Body of pancreas (tissue), 4 donors: ENCODE measurements at regions not wholly inside any gene's neighbourhood (a gene's known extent, or its start where the extent isn't known, plus 50 kb on each side); places are given as distances from the start of the nearest gene placed in this dataset.
A peak's percentile ranks its signal among the peaks of the same experiment; 100 is the strongest.

Experiments
- ATAC-seq: fragments of 150-250 bp; one replicate; pipeline ENCODE4 v1.9.1; 2016
- DNase-seq, 4 donors: peaks; one replicate each; pipeline ENCODE4 v3.0.0-alpha.2; 2019
- H3K27ac ChIP-seq, 4 donors: fragments of 200-600 bp; sonication (generic); 1 replicate in 3 of 4; 2 replicates in 1 of 4; pipeline versions ENCODE4 v1.5.1 to v1.6.1; 2016 to 2019; ENCODE audit warnings: mild to moderate bottlenecking in 1 of 4, mixed read lengths in 1 of 4, moderate library complexity in 1 of 4
- H3K27me3 ChIP-seq, 2 donors: fragments of 200-600 bp; sonication (generic); one replicate each; pipeline ENCODE4 v1.6.0; 2016; ENCODE audit warnings: mild to moderate bottlenecking in 1 of 2
- H3K36me3 ChIP-seq, 2 donors: fragments of 200-600 bp; sonication (generic); replicated peaks in 1 of 2; 2 replicates each; pipeline ENCODE4 v1.5.1; 2016; ENCODE audit warnings: low read depth in 2 of 2; ENCODE audit not compliant: insufficient read depth in 1 of 2
- H3K4me1 ChIP-seq: fragments of 200-600 bp; sonication (generic); one replicate; pipeline ENCODE4 v1.6.0; 2016
- H3K4me3 ChIP-seq, 2 donors: fragments of 200-600 bp; sonication (generic); 1 replicate in 1 of 2; 2 replicates in 1 of 2; pipeline ENCODE4 v1.5.1; 2016 to 2019
- H3K9me3 ChIP-seq, 3 donors: fragments of 200-600 bp; sonication (generic); 1 replicate in 2 of 3; 2 replicates in 1 of 3; pipeline ENCODE4 v1.5.1; 2016
- POLR2A ChIP-seq, 3 donors: fragments of 450-650 bp; IDR thresholded peaks; one replicate each; pipeline ENCODE4 v1.6.1; 2016; ENCODE audit warnings: antibody characterized with exemption in 3 of 3, mild to moderate bottlenecking in 2 of 3
- WGBS, 2 donors: methylation state at CpG; one replicate each; pipeline ENCODE4 v1.1.5; 2017; 5-methylcytosine and 5-hydroxymethylcytosine counted together
- intact Hi-C: fragments of 100-400 bp; cut with DNase I; formaldehyde crosslinking; loops from one replicate; pipeline ENCODE4 v1.15.1; 2023
- TF ChIP-seq, protein P1 (sequence below), 7 experiments: fragments of 450-650 bp in 4 of 7; fragments of 200-600 bp in 3 of 7; sonication (generic) in 3 of 7; IDR thresholded peaks; one replicate each; pipeline ENCODE4 v1.5.1; 2016 to 2019; ENCODE audit warnings: antibody characterized with exemption in 7 of 7

DNA sequence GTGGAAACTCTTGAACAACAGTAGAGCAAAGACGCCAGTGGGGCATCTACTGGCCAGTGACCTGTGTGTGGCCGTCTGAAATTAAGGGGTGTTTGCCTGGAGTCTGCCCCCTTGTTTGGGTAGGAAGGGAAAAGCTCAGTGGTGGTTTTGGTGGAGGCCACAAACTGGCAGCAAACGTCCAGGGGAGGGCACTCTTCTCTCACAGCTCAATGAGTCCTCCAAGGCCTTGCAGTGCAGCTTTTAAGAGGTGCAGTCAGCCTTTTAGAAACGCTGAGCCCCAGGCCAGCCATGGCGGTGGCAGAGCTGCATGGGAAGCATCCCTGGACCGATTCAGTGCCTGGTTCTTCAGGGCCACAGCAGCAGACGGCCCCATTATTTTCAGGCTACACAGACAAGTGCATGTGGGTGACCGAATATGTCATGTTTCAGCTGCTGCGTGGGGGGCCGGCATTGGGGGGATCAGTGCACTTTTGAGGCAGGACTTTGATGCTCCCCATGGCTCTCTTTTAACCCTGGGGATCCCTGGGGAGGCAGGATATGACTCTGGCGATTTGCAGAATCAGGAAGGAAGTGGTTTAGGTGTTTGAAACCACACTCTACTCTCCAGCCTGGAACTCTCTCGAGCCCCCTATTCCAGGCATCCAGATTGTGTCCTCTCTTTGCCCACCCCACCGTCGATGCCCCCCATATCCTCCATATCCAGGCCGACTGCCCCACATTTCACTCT is 414.0 kb downstream of the PRDM2 start:
- Histone ChIP-seq H3K27me3 (no peaks in the 10 kb centered on the region), H3K9me3 (no peaks in the 10 kb centered on the region), H3K36me3 (no peaks in the 10 kb centered on the region), H3K27ac (no peak overlapping the region), H3K4me3 (no peak overlapping the region), H3K4me1 (peaks cover 21% of the 10 kb centered on the region)
- 46 to 53% methylated on average over 6 to 15 of the region's 15 CpGs for WGBS, 2 donors
- no peak for TF ChIP-seq POLR2A (IDR thresholded peaks at IDR 0.05)
- TF ChIP-seq, protein P1, sequence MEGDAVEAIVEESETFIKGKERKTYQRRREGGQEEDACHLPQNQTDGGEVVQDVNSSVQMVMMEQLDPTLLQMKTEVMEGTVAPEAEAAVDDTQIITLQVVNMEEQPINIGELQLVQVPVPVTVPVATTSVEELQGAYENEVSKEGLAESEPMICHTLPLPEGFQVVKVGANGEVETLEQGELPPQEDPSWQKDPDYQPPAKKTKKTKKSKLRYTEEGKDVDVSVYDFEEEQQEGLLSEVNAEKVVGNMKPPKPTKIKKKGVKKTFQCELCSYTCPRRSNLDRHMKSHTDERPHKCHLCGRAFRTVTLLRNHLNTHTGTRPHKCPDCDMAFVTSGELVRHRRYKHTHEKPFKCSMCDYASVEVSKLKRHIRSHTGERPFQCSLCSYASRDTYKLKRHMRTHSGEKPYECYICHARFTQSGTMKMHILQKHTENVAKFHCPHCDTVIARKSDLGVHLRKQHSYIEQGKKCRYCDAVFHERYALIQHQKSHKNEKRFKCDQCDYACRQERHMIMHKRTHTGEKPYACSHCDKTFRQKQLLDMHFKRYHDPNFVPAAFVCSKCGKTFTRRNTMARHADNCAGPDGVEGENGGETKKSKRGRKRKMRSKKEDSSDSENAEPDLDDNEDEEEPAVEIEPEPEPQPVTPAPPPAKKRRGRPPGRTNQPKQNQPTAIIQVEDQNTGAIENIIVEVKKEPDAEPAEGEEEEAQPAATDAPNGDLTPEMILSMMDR (IDR thresholded peaks at IDR 0.05), result peak in 6 of 7 experiments; percentile 33 to 60 (median 44)
- no peak for ATAC-seq
- intact Hi-C loops, result no loop called here
- peak; percentile 39 to 54 (median 48) for DNase-seq

- Histone ChIP-seq H3K27me3 (no peaks in the 10 kb centered on the region), H3K36me3 (no peaks in the 10 kb centered on the region), H3K9me3 (no peaks in the 10 kb centered on the region), H3K4me1 (peaks cover 14% of the 10 kb centered on the region), H3K4me3 (no peak overlapping the region), H3K27ac (no peak overlapping the region)
- intact Hi-C loops, result no loop called here
- WGBS, 2 donors, result 88 to 94% methylated on average over 3 to 4 of the region's 4 CpGs
- TF ChIP-seq, protein P1 (IDR thresholded peaks at IDR 0.05), result no peak
- no peak for TF ChIP-seq POLR2A (IDR thresholded peaks at IDR 0.05)
- ATAC-seq, result no peak
- no peak for DNase-seq
Observed at GRCh38 chr1:14115976-14116375, 416.0 kb downstream of the PRDM2 start.

DNA sequence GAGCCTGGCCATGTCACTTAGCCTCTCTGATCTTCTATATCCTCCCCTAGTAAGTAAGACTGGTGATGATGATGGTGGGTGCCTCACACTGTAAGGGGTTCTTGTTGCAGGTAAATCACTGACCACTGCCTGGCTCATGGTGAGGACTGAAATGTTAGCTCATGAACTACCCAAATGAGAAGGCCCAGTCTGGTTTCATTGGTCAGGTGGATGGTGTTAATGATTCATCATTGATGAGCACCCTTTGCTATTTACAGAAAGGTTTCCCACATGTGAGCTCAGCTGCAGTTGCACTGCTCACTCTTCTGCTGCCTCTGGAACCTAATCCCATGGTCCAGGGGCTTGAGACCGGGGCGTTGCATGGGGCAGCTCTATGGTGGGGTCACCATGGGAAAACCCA is 417.7 kb downstream of the PRDM2 start:
- peaks cover 12% of the 10 kb centered on the region for H3K4me1 ChIP-seq
- DNase-seq (no peak), ATAC-seq (no peak)
- H3K9me3 ChIP-seq, result no peaks in the 10 kb centered on the region
- WGBS, 2 donors, result 75 to 96% methylated on average over 2 of the region's 2 CpGs
- TF ChIP-seq, protein P1 (IDR thresholded peaks at IDR 0.05), result no peak
- no peak for TF ChIP-seq POLR2A (IDR thresholded peaks at IDR 0.05)
- no peaks in the 10 kb centered on the region for H3K36me3 ChIP-seq
- intact Hi-C loops, result no loop called here
- H3K4me3 ChIP-seq, result no peak overlapping the region
- H3K27me3 ChIP-seq, result no peaks in the 10 kb centered on the region
- H3K27ac ChIP-seq, result no peak overlapping the region

GRCh38 chr1:14118691-14119485 is 418.9 kb downstream of the PRDM2 start:
- TF ChIP-seq POLR2A (IDR thresholded peaks at IDR 0.05), result no peak
- TF ChIP-seq, protein P1 (IDR thresholded peaks at IDR 0.05), result no peak
- no peak overlapping the region for H3K27ac ChIP-seq
- H3K9me3 ChIP-seq, result no peaks in the 10 kb centered on the region
- ATAC-seq (no peak), DNase-seq (no peak)
- WGBS, 2 donors, result 49 to 61% methylated on average over 7 of the region's 7 CpGs
- H3K36me3 ChIP-seq, result no peaks in the 10 kb centered on the region
- intact Hi-C loops, result no loop called here
- H3K4me1 ChIP-seq, result peaks cover 2% of the 10 kb centered on the region
- no peaks in the 10 kb centered on the region for H3K27me3 ChIP-seq
- H3K4me3 ChIP-seq, result no peak overlapping the region
